H1 (cell line): ENCODE measurements at regions not wholly inside any gene's neighbourhood (a gene's known extent, or its start where the extent isn't known, plus 50 kb on each side); places are given as distances from the start of the nearest gene placed in this dataset.

ENCODE experiments used
- CTCF ChIA-PET: fragments of 300-600 bp; sonication (Branson Sonifier 250); formaldehyde crosslinking; loops from one replicate; lab custom pipeline; 2021; ENCODE audit not compliant: partially characterized antibody; lab: Charles Lee
- POLR2A ChIA-PET: fragments of 300-600 bp; sonication (Branson Sonifier 250); formaldehyde crosslinking; loops from one replicate; lab custom pipeline; 2021; ENCODE audit warnings: inconsistent platforms; ENCODE audit not compliant: partially characterized antibody; lab: Charles Lee
- DNase-seq, 2 experiments: peaks; one replicate each; pipeline versions ENCODE4 v3.0.0 to v3.0.0-alpha.2; 2010 to 2022; ENCODE audit warnings: low spot score in 2 of 2, low read depth in 1 of 2, mixed read lengths in 1 of 2
- FAIRE-seq: peaks from 2 replicates; lab custom pipeline; 2011; peaks lifted over from hg19 to GRCh38; lab: Jason Lieb, UNC
- H2AFZ ChIP-seq: 2 replicates; pipeline ENCODE4 v1.8.1; 2012; ENCODE audit warnings: low read length, inconsistent platforms
- H2AK5ac ChIP-seq: 2 replicates; pipeline ENCODE4 v1.6.1; 2013; ENCODE audit warnings: low read depth, low read length
- H2BK120ac ChIP-seq: replicated peaks from 2 replicates; pipeline ENCODE3; 2013; ENCODE audit warnings: low read depth, low read length, inconsistent platforms
- H2BK12ac ChIP-seq: 2 replicates; pipeline ENCODE4 v1.6.1; 2013; ENCODE audit warnings: low read depth, low read length
- H2BK15ac ChIP-seq: 2 replicates; pipeline ENCODE4 v1.6.1; 2013; ENCODE audit warnings: low read length
- H2BK20ac ChIP-seq: 2 replicates; pipeline ENCODE4 v1.6.1; 2013; ENCODE audit warnings: low read length
- H2BK5ac ChIP-seq: 2 replicates; pipeline ENCODE4 v1.6.1; 2013; ENCODE audit warnings: low read depth, low read length
- H3K14ac ChIP-seq: 2 replicates; pipeline ENCODE4 v1.6.1; 2013; ENCODE audit warnings: inconsistent platforms; ENCODE audit not compliant: insufficient read length
- H3K18ac ChIP-seq: 2 replicates; pipeline ENCODE4 v1.6.1; 2013; ENCODE audit warnings: low read length; ENCODE audit errors: extremely low read depth
- H3K23ac ChIP-seq: 2 replicates; pipeline ENCODE4 v1.6.1; 2013; ENCODE audit warnings: inconsistent platforms; ENCODE audit not compliant: insufficient read length
- H3K23me2 ChIP-seq: 2 replicates; pipeline ENCODE4 v1.6.1; 2013; ENCODE audit warnings: low read depth, low read length
- H3K27ac ChIP-seq: 2 replicates; pipeline ENCODE4 v1.6.1; 2011; ENCODE audit warnings: low read depth, low read length, inconsistent platforms
- H3K27me3 ChIP-seq, 4 experiments: replicated peaks in 1 of 4; 1 replicate in 1 of 4; 2 replicates in 3 of 4; pipeline versions ENCODE4 v1.6.1 to v1.8.1; 2011 to 2013; ENCODE audit warnings: low read length in 3 of 4, mild to moderate bottlenecking in 3 of 4, inconsistent platforms in 2 of 4, mixed read lengths in 2 of 4, moderate library complexity in 1 of 4; ENCODE audit not compliant: control insufficient read depth in 3 of 4, insufficient read depth in 3 of 4; ENCODE audit errors: extremely low read depth in 1 of 4
- H3K36me3 ChIP-seq, 4 experiments: 2 replicates each; pipeline versions ENCODE4 v1.6.1 to v1.8.1; 2011 to 2013; ENCODE audit warnings: mild to moderate bottlenecking in 4 of 4, low read length in 3 of 4, moderate library complexity in 2 of 4, control low read depth in 1 of 4, inconsistent platforms in 1 of 4; ENCODE audit not compliant: insufficient read depth in 4 of 4, control insufficient read depth in 2 of 4
- H3K4ac ChIP-seq: replicated peaks from 2 replicates; pipeline ENCODE3; 2013; ENCODE audit warnings: low read length, low read depth, mixed read lengths, inconsistent platforms; ENCODE audit not compliant: insufficient read length
- H3K4me1 ChIP-seq, 4 experiments: replicated peaks in 1 of 4; 1 replicate in 1 of 4; 2 replicates in 3 of 4; pipeline versions ENCODE4 v1.6.1 to v1.8.1; 2011 to 2013; ENCODE audit warnings: low read length in 3 of 4, inconsistent platforms in 2 of 4, mixed read lengths in 1 of 4; ENCODE audit not compliant: insufficient read depth in 4 of 4, control insufficient read depth in 3 of 4
- H3K4me2 ChIP-seq, 2 experiments: 2 replicates each; pipeline versions ENCODE4 v1.6.1 to v1.8.1; 2011 to 2013; ENCODE audit warnings: low read depth in 2 of 2, low read length in 2 of 2, control low read depth in 1 of 2, inconsistent platforms in 1 of 2, mild to moderate bottlenecking in 1 of 2; ENCODE audit not compliant: insufficient read depth in 1 of 2
- H3K4me3 ChIP-seq, 4 experiments: fragments of 200-600, 300-600 bp in 1 of 4; sonication (generic), shearing (Covaris generic), sonication (Bioruptor Twin) in 1 of 4; 2 replicates each; pipeline versions ENCODE4 v1.5.1 to v1.8.1; 2011 to 2016; ENCODE audit warnings: low read length in 4 of 4, low read depth in 3 of 4, control low read depth in 2 of 4, inconsistent platforms in 2 of 4, mild to moderate bottlenecking in 2 of 4, mixed read lengths in 1 of 4, moderate library complexity in 1 of 4; ENCODE audit not compliant: insufficient read depth in 2 of 4; ENCODE audit errors: extremely low read depth in 1 of 4
- H3K56ac ChIP-seq: replicated peaks from 2 replicates; pipeline ENCODE3; 2013; ENCODE audit warnings: low read depth, mild to moderate bottlenecking, mixed read lengths, low read length, inconsistent platforms; ENCODE audit not compliant: insufficient read length
- H3K79me1 ChIP-seq: 2 replicates; pipeline ENCODE4 v1.6.1; 2013; ENCODE audit warnings: low read depth, low read length, control low read depth
- H3K79me2 ChIP-seq, 2 experiments: 2 replicates each; pipeline versions ENCODE4 v1.6.1 to v1.8.1; 2012 to 2013; ENCODE audit warnings: low read length in 2 of 2, mild to moderate bottlenecking in 2 of 2, inconsistent platforms in 1 of 2; ENCODE audit not compliant: insufficient read depth in 2 of 2, control insufficient read depth in 1 of 2
- H3K9ac ChIP-seq, 4 experiments: replicated peaks in 1 of 4; 1 replicate in 1 of 4; 2 replicates in 3 of 4; pipeline versions ENCODE4 v1.6.1 to v1.8.1; 2011 to 2013; ENCODE audit warnings: low read depth in 3 of 4, low read length in 3 of 4, control low read depth in 2 of 4, mild to moderate bottlenecking in 2 of 4, moderate library complexity in 2 of 4, inconsistent platforms in 1 of 4; ENCODE audit errors: extremely low read depth in 1 of 4
- H3K9me3 ChIP-seq, 2 experiments: 2 replicates each; pipeline versions ENCODE4 v1.6.1 to v1.8.1; 2012 to 2013; ENCODE audit warnings: mild to moderate bottlenecking in 2 of 2, moderate library complexity in 2 of 2, control low read depth in 1 of 2, inconsistent platforms in 1 of 2, low read depth in 1 of 2, low read length in 1 of 2, mixed read lengths in 1 of 2; ENCODE audit not compliant: insufficient read depth in 2 of 2
- H4K20me1 ChIP-seq, 2 experiments: replicated peaks in 1 of 2; 2 replicates each; pipeline versions ENCODE3 to v1.8.1; 2011 to 2013; ENCODE audit warnings: inconsistent platforms in 2 of 2, low read length in 2 of 2, mild to moderate bottlenecking in 1 of 2; ENCODE audit not compliant: insufficient read depth in 2 of 2, control insufficient read depth in 1 of 2
- H4K5ac ChIP-seq: 2 replicates; pipeline ENCODE4 v1.6.1; 2013; ENCODE audit warnings: low read length, low read depth, mixed read lengths, inconsistent platforms; ENCODE audit not compliant: insufficient read length
- H4K8ac ChIP-seq: 2 replicates; pipeline ENCODE4 v1.8.0; 2013; ENCODE audit warnings: mild to moderate bottlenecking, moderate library complexity, low read length, inconsistent platforms; ENCODE audit not compliant: insufficient read depth; ENCODE audit errors: extremely low read depth
- H4K91ac ChIP-seq: replicated peaks from 2 replicates; pipeline ENCODE3; 2013; ENCODE audit warnings: low read length, mixed read lengths, inconsistent platforms; ENCODE audit not compliant: insufficient read length
- CTCF ChIP-seq, 3 experiments: IDR thresholded peaks; 1 replicate in 2 of 3; 2 replicates in 1 of 3; pipeline versions ENCODE4 v1.5.1 to v1.6.1; 2011; ENCODE audit warnings: low read length in 3 of 3, mild to moderate bottlenecking in 3 of 3, inconsistent platforms in 2 of 3, low read depth in 1 of 3, moderate library complexity in 1 of 3; ENCODE audit not compliant: insufficient read depth in 1 of 3; ENCODE audit errors: control extremely low read depth in 1 of 3
- HDAC6 ChIP-seq: IDR thresholded peaks from one replicate; pipeline ENCODE4 v1.7.1; 2012; ENCODE audit warnings: low read depth, mild to moderate bottlenecking, inconsistent platforms, low read length, moderate library complexity
- MAFK ChIP-seq: IDR thresholded peaks from 2 replicates; pipeline ENCODE4 v1.6.1; 2012; ENCODE audit warnings: low read depth, mild to moderate bottlenecking, improper control_type of control experiment, low read length
- MAX ChIP-seq: IDR thresholded peaks from 2 replicates; pipeline ENCODE4 v1.6.1; 2012; ENCODE audit warnings: inconsistent platforms
- POLR2A ChIP-seq, 2 experiments: IDR thresholded peaks; 1 replicate in 1 of 2; 2 replicates in 1 of 2; pipeline ENCODE4 v1.6.1; 2011; ENCODE audit warnings: low read depth in 2 of 2, low read length in 2 of 2, mild to moderate bottlenecking in 2 of 2; ENCODE audit errors: control extremely low read depth in 1 of 2
- RAD21 ChIP-seq, 2 experiments: IDR thresholded peaks in 1 of 2; conservative IDR thresholded peaks in 1 of 2; 2 replicates each; pipeline ENCODE4 v1.6.1; 2011; ENCODE audit warnings: low read depth in 2 of 2, low read length in 2 of 2, improper control_type of control experiment in 1 of 2, inconsistent platforms in 1 of 2, mild to moderate bottlenecking in 1 of 2, moderate library complexity in 1 of 2
- SAP30 ChIP-seq: fragments of 300-600 bp; sonication (generic); IDR thresholded peaks from 2 replicates; pipeline ENCODE4 v1.7.1; 2012; ENCODE audit warnings: low read length, moderate library complexity, mild to moderate bottlenecking, inconsistent platforms; ENCODE audit not compliant: insufficient read depth, insufficient replicate concordance
- TCF12 ChIP-seq: IDR thresholded peaks from 2 replicates; pipeline ENCODE4 v1.6.1; 2011; ENCODE audit warnings: low read depth, mild to moderate bottlenecking, low read length
- WGBS, 2 experiments: shearing (Covaris generic) in 1 of 2; methylation state at CpG; one replicate each; pipeline versions ENCODE4 v1.1.6 to v1.1.7; 2013 to 2015; ENCODE audit warnings: low lambda C conversion rate in 2 of 2, mixed read lengths in 2 of 2, inconsistent platforms in 1 of 2, low coverage in 1 of 2, missing lambda C conversion rate in 1 of 2; ENCODE audit not compliant: insufficient replicate concordance in 2 of 2, insufficient coverage in 1 of 2, insufficient read length in 1 of 2; ENCODE audit errors: extremely low coverage in 1 of 2, missing lambda C conversion rate in 1 of 2; 5-methylcytosine and 5-hydroxymethylcytosine counted together
- TF ChIP-seq, protein P1 (sequence below): IDR thresholded peaks from 2 replicates; pipeline ENCODE4 v1.6.1; 2012; ENCODE audit warnings: inconsistent platforms

GRCh38 chr13:25037057-25037813, 58.7 kb upstream of the PABPC3 start:
- Histone ChIP-seq H2BK120ac (no peak overlapping the region), H3K18ac (no peak overlapping the region), H4K8ac (no peak overlapping the region), H3K79me1 (no peaks in the 10 kb centered on the region), H3K23ac (no peak overlapping the region), H3K79me2 (no peaks in the 10 kb centered on the region), H3K27me3 (no peaks in the 10 kb centered on the region), H3K36me3 (no peaks in the 10 kb centered on the region), H2BK12ac (no peak overlapping the region), H4K5ac (no peak overlapping the region), H3K9me3 (no peaks in the 10 kb centered on the region), H2BK5ac (no peak overlapping the region), H3K4me3 (no peak overlapping the region), H2BK15ac (no peak overlapping the region), H3K4ac (no peak overlapping the region), H2AFZ (no peak overlapping the region), H4K20me1 (no peaks in the 10 kb centered on the region), H2BK20ac (no peak overlapping the region), H3K4me2 (no peak overlapping the region), H3K14ac (no peak overlapping the region), H3K27ac (no peak overlapping the region), H2AK5ac (no peak overlapping the region), H4K91ac (no peak overlapping the region), H3K23me2 (no peaks in the 10 kb centered on the region), H3K4me1 (no peaks in the 10 kb centered on the region), H3K9ac (no peak overlapping the region), H3K56ac (no peak overlapping the region)
- WGBS, 2 experiments = 50% methylated on average over 12 of the region's 12 CpGs; no CpG with 5 or more reads in 1 of the 2 experiments
- POLR2A ChIA-PET = interaction anchor here (0.7 kb wide), 1 partner anchor 10 kb away, joined by 3 read pairs; no protein-coding TSS in a partner anchor
- CTCF ChIA-PET = interaction anchor here (0.6 to 1.7 kb wide), 18 partner anchors 9 to 95 kb away, joined by 3 to 18 read pairs (median 4); no protein-coding TSS in a partner anchor
- TF ChIP-seq POLR2A (IDR thresholded peaks at IDR 0.05; ENCODE audit: control extremely low read depth in 1 of 2, low read depth in 2 of 2, low read length in 2 of 2) (no peak), CTCF (IDR thresholded peaks at IDR 0.05; ENCODE audit: control extremely low read depth in 1 of 3, insufficient read depth in 1 of 3, low read depth in 1 of 3, low read length in 3 of 3) (peak; percentile 64 to 86 (median 83)), MAFK (peak; percentile 81), HDAC6 (no peak), RAD21 (IDR thresholded peaks at IDR 0.05 in 1 of 2, conservative IDR thresholded peaks at IDR 0.05 in 1 of 2; ENCODE audit: low read depth in 2 of 2, low read length in 2 of 2) (peak; percentile 80 to 82), SAP30 (no peak), MAX (peak; percentile 74), TCF12 (no peak)
- TF ChIP-seq, protein P1, sequence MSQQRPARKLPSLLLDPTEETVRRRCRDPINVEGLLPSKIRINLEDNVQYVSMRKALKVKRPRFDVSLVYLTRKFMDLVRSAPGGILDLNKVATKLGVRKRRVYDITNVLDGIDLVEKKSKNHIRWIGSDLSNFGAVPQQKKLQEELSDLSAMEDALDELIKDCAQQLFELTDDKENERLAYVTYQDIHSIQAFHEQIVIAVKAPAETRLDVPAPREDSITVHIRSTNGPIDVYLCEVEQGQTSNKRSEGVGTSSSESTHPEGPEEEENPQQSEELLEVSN = peak; percentile 87
- FAIRE-seq (peak; percentile 89), DNase-seq (peak in 1 of 2 experiments; percentile 64)
